Ishikawa (cell line): ENCODE measurements at regions not wholly inside any gene's neighbourhood (a gene's known extent, or its start where the extent isn't known, plus 50 kb on each side); places are given as distances from the start of the nearest gene placed in this dataset.

ENCODE experiments used
- CREB1 ChIP-seq: IDR thresholded peaks from 2 replicates; pipeline ENCODE4 v1.6.1; 2012; ENCODE audit warnings: low read depth
- EP300 ChIP-seq: IDR thresholded peaks from 2 replicates; pipeline ENCODE4 v1.6.1; 2012; ENCODE audit warnings: borderline replicate concordance
- FOXM1 ChIP-seq: IDR thresholded peaks from 2 replicates; pipeline ENCODE4 v1.6.1; 2012; ENCODE audit warnings: low read depth, borderline replicate concordance
- NFIC ChIP-seq: IDR thresholded peaks from 2 replicates; pipeline ENCODE4 v1.6.1; 2012
- RAD21 ChIP-seq: IDR thresholded peaks from 2 replicates; pipeline ENCODE4 v1.6.1; 2012; ENCODE audit warnings: low read depth
- REST ChIP-seq: IDR thresholded peaks from 2 replicates; pipeline ENCODE4 v1.6.1; 2012; ENCODE audit warnings: low read depth, mild to moderate bottlenecking
- TAF1 ChIP-seq: IDR thresholded peaks from 2 replicates; pipeline ENCODE4 v1.6.1; 2012; ENCODE audit warnings: low read depth, mild to moderate bottlenecking
- TCF12 ChIP-seq: IDR thresholded peaks from 2 replicates; pipeline ENCODE4 v1.6.1; 2012; ENCODE audit warnings: low read depth
- TEAD4 ChIP-seq: IDR thresholded peaks from 2 replicates; pipeline ENCODE4 v1.6.1; 2012
- YY1 ChIP-seq: IDR thresholded peaks from 2 replicates; pipeline ENCODE4 v1.6.1; 2012; ENCODE audit warnings: low read depth

- TF ChIP-seq YY1 (no peak), TEAD4 (no peak), TCF12 (no peak), REST (no peak), RAD21 (no peak), CREB1 (no peak), FOXM1 (no peak), NFIC (no peak), TAF1 (no peak), EP300 (no peak)
These were observed 746.6 kb upstream of the B3GALT2 start for GRCh38 chr1:193932979-193933378.
